GM23338 (cell line): ENCODE measurements at regions not wholly inside any gene's neighbourhood (a gene's known extent, or its start where the extent isn't known, plus 50 kb on each side); places are given as distances from the start of the nearest gene placed in this dataset.

Experiments used
- ATAC-seq: fragments of 200-7000 bp; cut with Tn5 transposase; 3 replicates; pipeline ENCODE4 v1.9.1; 2020
- DNase-seq: peaks from one replicate; pipeline ENCODE4 v3.0.0-alpha.2; 2015; ENCODE audit warnings: low spot score
- H2AFZ ChIP-seq: fragments of 200-600 bp; sonication (generic); 2 replicates; pipeline ENCODE4 v1.8.0; 2016; ENCODE audit warnings: antibody characterized with exemption, mild to moderate bottlenecking, moderate library complexity
- H3F3A ChIP-seq: fragments of 200-600 bp; sonication (generic); replicated peaks from 2 replicates; pipeline ENCODE4 v1.8.0; 2017; ENCODE audit warnings: antibody characterized with exemption, mixed run types, low read depth
- H3K27ac ChIP-seq: fragments of 200-600 bp; sonication (generic); 2 replicates; pipeline ENCODE4 v1.6.1; 2016; ENCODE audit warnings: low read depth
- H3K27me3 ChIP-seq: fragments of 200-600 bp; sonication (generic); 2 replicates; pipeline ENCODE4 v1.8.0; 2016; ENCODE audit warnings: mild to moderate bottlenecking, mixed run types, moderate library complexity; ENCODE audit not compliant: insufficient read depth
- H3K36me3 ChIP-seq: fragments of 200-600 bp; sonication (generic); 2 replicates; pipeline ENCODE4 v1.8.0; 2016; ENCODE audit warnings: mild to moderate bottlenecking; ENCODE audit not compliant: insufficient read depth
- H3K4me1 ChIP-seq: fragments of 200-600 bp; sonication (generic); 2 replicates; pipeline ENCODE4 v1.8.0; 2016; ENCODE audit warnings: mild to moderate bottlenecking, moderate library complexity; ENCODE audit not compliant: insufficient read depth
- H3K4me2 ChIP-seq: fragments of 200-600 bp; sonication (generic); 2 replicates; pipeline ENCODE4 v1.7.1; 2017; ENCODE audit warnings: mixed run types
- H3K4me3 ChIP-seq: fragments of 200-600 bp; sonication (generic); 2 replicates; pipeline ENCODE4 v1.6.1; 2016; ENCODE audit warnings: mixed run types
- H3K79me2 ChIP-seq: fragments of 200-600 bp; sonication (generic); replicated peaks from 2 replicates; pipeline ENCODE4 v1.8.0; 2017; ENCODE audit warnings: mild to moderate bottlenecking; ENCODE audit not compliant: insufficient read depth
- H3K9me2 ChIP-seq: fragments of 200-600 bp; sonication (generic); 2 replicates; pipeline ENCODE4 v1.8.0; 2017; ENCODE audit not compliant: insufficient read depth
- H4K20me1 ChIP-seq: fragments of 200-600 bp; sonication (generic); replicated peaks from 2 replicates; pipeline ENCODE4 v1.8.0; 2017; ENCODE audit warnings: mild to moderate bottlenecking; ENCODE audit not compliant: insufficient read depth
- H3K27ac Mint-ChIP-seq: 2 replicates; pipeline ENCODE4 v1.8.0; 2020; ENCODE audit warnings: inconsistent platforms, mild to moderate bottlenecking, moderate library complexity, mixed read lengths
- H3K27me3 Mint-ChIP-seq: 3 replicates; pipeline ENCODE4 v1.8.0; 2022; ENCODE audit warnings: low read depth, mild to moderate bottlenecking, moderate library complexity, mixed read lengths, inconsistent platforms; ENCODE audit not compliant: insufficient read depth, poor library complexity
- H3K36me3 Mint-ChIP-seq: 3 replicates; pipeline ENCODE4 v1.8.0; 2021; ENCODE audit warnings: low read depth, mild to moderate bottlenecking, inconsistent platforms, moderate library complexity, mixed read lengths
- H3K4me1 Mint-ChIP-seq: 3 replicates; pipeline ENCODE4 v1.8.0; 2020; ENCODE audit warnings: mild to moderate bottlenecking, inconsistent platforms, mixed read lengths
- H3K4me3 Mint-ChIP-seq: 3 replicates; pipeline ENCODE4 v1.8.0; 2021; ENCODE audit warnings: moderate library complexity, mild to moderate bottlenecking, inconsistent platforms, mixed read lengths
- H3K9me3 Mint-ChIP-seq: 3 replicates; pipeline ENCODE4 v1.8.0; 2020; ENCODE audit warnings: moderate library complexity, mild to moderate bottlenecking, inconsistent platforms, mixed read lengths
- CREB1 ChIP-seq: fragments of 250-450 bp; sonication (Bioruptor Pico); IDR thresholded peaks from 2 replicates; pipeline ENCODE4 v1.5.0; 2020; ENCODE audit warnings: low read depth, mild to moderate bottlenecking, moderate library complexity
- CTCF ChIP-seq, 2 experiments: fragments of 200-600 bp in 1 of 2; sonication (generic) in 1 of 2; conservative IDR thresholded peaks; 2 replicates each; pipeline versions ENCODE4 v1.5.1 to v1.6.1; 2016 to 2017; ENCODE audit warnings: antibody characterized with exemption in 2 of 2, low read depth in 2 of 2, mild to moderate bottlenecking in 2 of 2, moderate library complexity in 1 of 2
- ETS1 ChIP-seq: IDR thresholded peaks from 2 replicates; pipeline ENCODE4 v1.6.1; 2016; ENCODE audit warnings: antibody characterized with exemption
- NANOG ChIP-seq: IDR thresholded peaks from 2 replicates; pipeline ENCODE4 v1.6.1; 2016; ENCODE audit warnings: antibody characterized with exemption, borderline replicate concordance
- POLR2AphosphoS5 ChIP-seq: IDR thresholded peaks from 2 replicates; pipeline ENCODE4 v1.6.1; 2016; ENCODE audit warnings: antibody characterized with exemption, low read depth
- REST ChIP-seq: IDR thresholded peaks from one replicate; pipeline ENCODE4 v1.6.1; 2018; ENCODE audit warnings: antibody characterized with exemption; ENCODE audit not compliant: unreplicated experiment
- ZNF114 ChIP-seq: fragments of 250-450 bp; sonication (Bioruptor Pico); IDR thresholded peaks from 2 replicates; pipeline ENCODE4 v1.5.0; 2020; ENCODE audit warnings: mild to moderate bottlenecking, moderate library complexity
- ZNF462 ChIP-seq: fragments of 250-450 bp; sonication (Bioruptor Pico); IDR thresholded peaks from 2 replicates; pipeline ENCODE4 v1.5.0; 2020; ENCODE audit warnings: mild to moderate bottlenecking, moderate library complexity

GRCh38 chr1:69180358-69180757 is 387.4 kb upstream of the LRRC7 start:
- no peaks in the 10 kb centered on the region for H4K20me1 ChIP-seq
- no peaks in the 10 kb centered on the region for H3F3A ChIP-seq
- no peaks in the 10 kb centered on the region for H3K27me3 Mint-ChIP-seq
- H3K9me3 Mint-ChIP-seq, result no peaks in the 10 kb centered on the region
- no peak overlapping the region for H3K4me3 Mint-ChIP-seq
- DNase-seq (no peak), ATAC-seq (no peak)
- H3K4me1 Mint-ChIP-seq, result peaks cover 7% of the 10 kb centered on the region; the same call in 2 of the 3 replicates
- H3K36me3 Mint-ChIP-seq, result no peaks in the 10 kb centered on the region
- H3K4me3 ChIP-seq, result no peak overlapping the region
- no peaks in the 10 kb centered on the region for H3K4me1 ChIP-seq
- no peak overlapping the region for H2AFZ ChIP-seq
- no peak overlapping the region for H3K4me2 ChIP-seq
- H3K27ac ChIP-seq, result no peak overlapping the region
- no peak for TF ChIP-seq CREB1 (CRISPR knock-in tag)
- no peak for TF ChIP-seq POLR2AphosphoS5
- no peak for TF ChIP-seq ETS1
- TF ChIP-seq ZNF114 (CRISPR knock-in tag), result no peak
- H3K9me2 ChIP-seq, result no peaks in the 10 kb centered on the region
- H3K27me3 ChIP-seq, result no peaks in the 10 kb centered on the region
- no peaks in the 10 kb centered on the region for H3K79me2 ChIP-seq
- H3K36me3 ChIP-seq, result no peaks in the 10 kb centered on the region
- H3K27ac Mint-ChIP-seq, result no peak overlapping the region

- Histone ChIP-seq H3K79me2 (no peaks in the 10 kb centered on the region), H3F3A (no peaks in the 10 kb centered on the region), H3K27ac (no peak overlapping the region), H3K4me1 (no peaks in the 10 kb centered on the region), H3K36me3 (no peaks in the 10 kb centered on the region), H3K4me2 (no peak overlapping the region), H4K20me1 (no peaks in the 10 kb centered on the region), H3K4me3 (no peak overlapping the region), H2AFZ (no peak overlapping the region), H3K27me3 (no peaks in the 10 kb centered on the region), H3K9me2 (peaks cover 7% of the 10 kb centered on the region)
- no peak for ATAC-seq
- Mint-ChIP-seq H3K9me3 (no peaks in the 10 kb centered on the region), H3K4me3 (no peak overlapping the region), H3K27me3 (no peaks in the 10 kb centered on the region), H3K4me1 (peaks cover 7% of the 10 kb centered on the region; the same call in 2 of the 3 replicates), H3K36me3 (no peaks in the 10 kb centered on the region), H3K27ac (no peak overlapping the region)
- no peak for DNase-seq
- TF ChIP-seq CTCF (conservative IDR thresholded peaks at IDR 0.05; ENCODE audit: low read depth in 2 of 2), result no peak
- TF ChIP-seq CREB1 (CRISPR knock-in tag), result no peak
- TF ChIP-seq ZNF114 (CRISPR knock-in tag), result no peak
- no peak for TF ChIP-seq ZNF462 (CRISPR knock-in tag)
- TF ChIP-seq REST, result no peak
- no peak for TF ChIP-seq NANOG
- no peak for TF ChIP-seq ETS1
Observed at GRCh38 chr1:69185378-69185777, 382.3 kb upstream of the LRRC7 start.
